Upper lobe of right lung (tissue), 1 donor: ENCODE measurements at regions not wholly inside any gene's neighbourhood (a gene's known extent, or its start where the extent isn't known, plus 50 kb on each side); places are given as distances from the start of the nearest gene placed in this dataset.

Experiments used
- ATAC-seq: fragments of 200-7000 bp; cut with Tn5 transposase; one replicate; pipeline ENCODE4 v1.9.1; 2020; ENCODE audit warnings: mild to moderate bottlenecking, moderate library complexity
- DNase-seq: peaks from one replicate; pipeline ENCODE4 v3.0.0-alpha.2; 2020
- H3K27ac ChIP-seq: fragments of 200-600 bp; one replicate; pipeline ENCODE4 v1.8.0; 2022
- H3K27me3 ChIP-seq: fragments of 200-600 bp; one replicate; pipeline ENCODE4 v1.8.0; 2022; ENCODE audit warnings: mild to moderate bottlenecking
- H3K36me3 ChIP-seq: fragments of 200-600 bp; one replicate; pipeline ENCODE4 v1.8.0; 2022
- H3K4me1 ChIP-seq: fragments of 200-600 bp; one replicate; pipeline ENCODE4 v1.8.0; 2022
- H3K4me3 ChIP-seq: fragments of 200-600 bp; one replicate; pipeline ENCODE4 v1.8.0; 2022; ENCODE audit warnings: mild to moderate bottlenecking
- H3K9me3 ChIP-seq: fragments of 200-600 bp; one replicate; pipeline ENCODE4 v1.8.0; 2022
- CTCF ChIP-seq: fragments of 200-600 bp; IDR thresholded peaks from one replicate; pipeline ENCODE4 v1.8.0; 2022; ENCODE audit warnings: antibody characterized with exemption
- intact Hi-C: fragments of 100-400 bp; cut with DNase I; formaldehyde crosslinking; loops from one replicate; pipeline ENCODE4 v1.11.0; 2022
- donor health status: DM: no; HTN: yes; CAD: no; lungs with severe emphysema.

GRCh38 chr7:114830952-114831351 lies 90.9 kb upstream of the MDFIC start:
- ATAC-seq (no peak), DNase-seq (no peak)
- Histone ChIP-seq H3K27me3 (no peaks in the 10 kb centered on the region), H3K9me3 (peaks cover 5% of the 10 kb centered on the region), H3K36me3 (no peaks in the 10 kb centered on the region), H3K4me1 (no peaks in the 10 kb centered on the region), H3K27ac (no peak overlapping the region), H3K4me3 (no peak overlapping the region)
- intact Hi-C loops: no loop called here
- TF ChIP-seq CTCF: no peak

GRCh38 chr7:114832906-114833595 lies 88.8 kb upstream of the MDFIC start:
- Histone ChIP-seq H3K9me3 (no peaks in the 10 kb centered on the region), H3K4me3 (no peak overlapping the region), H3K4me1 (no peaks in the 10 kb centered on the region), H3K27me3 (no peaks in the 10 kb centered on the region), H3K36me3 (no peaks in the 10 kb centered on the region), H3K27ac (no peak overlapping the region)
- TF ChIP-seq CTCF: no peak
- DNase-seq (no peak), ATAC-seq (no peak)
- intact Hi-C loops: no loop called here

GRCh38 chr7:114835303-114835702 lies 86.6 kb upstream of the MDFIC start:
- TF ChIP-seq CTCF: no peak
- intact Hi-C loops: no loop called here
- ATAC-seq: no peak

GRCh38 chr7:114835861-114836260 lies 86.0 kb upstream of the MDFIC start:
- Histone ChIP-seq H3K4me3 (no peak overlapping the region), H3K4me1 (no peaks in the 10 kb centered on the region), H3K27me3 (no peaks in the 10 kb centered on the region), H3K27ac (no peak overlapping the region), H3K36me3 (no peaks in the 10 kb centered on the region), H3K9me3 (no peaks in the 10 kb centered on the region)
- no peak for ATAC-seq
- intact Hi-C loops: no loop called here
- no peak for DNase-seq
- TF ChIP-seq CTCF: no peak

More at GRCh38 chr7:114835303-114835702, 86.6 kb upstream of the MDFIC start:
- Histone ChIP-seq H3K36me3 (no peaks in the 10 kb centered on the region), H3K27ac (no peak overlapping the region), H3K9me3 (no peaks in the 10 kb centered on the region), H3K4me3 (no peak overlapping the region), H3K27me3 (no peaks in the 10 kb centered on the region), H3K4me1 (no peaks in the 10 kb centered on the region)
- no peak for DNase-seq

- ATAC-seq (no peak), DNase-seq (no peak)
- Histone ChIP-seq H3K36me3 (no peaks in the 10 kb centered on the region), H3K27ac (no peak overlapping the region), H3K9me3 (no peaks in the 10 kb centered on the region), H3K27me3 (no peaks in the 10 kb centered on the region), H3K4me1 (no peaks in the 10 kb centered on the region), H3K4me3 (no peak overlapping the region)
- intact Hi-C loops: no loop called here
- TF ChIP-seq CTCF: no peak
Observed at GRCh38 chr7:114842551-114843065, 79.3 kb upstream of the MDFIC start.
